A673 (cell line): ENCODE measurements at regions not wholly inside any gene's neighbourhood (a gene's known extent, or its start where the extent isn't known, plus 50 kb on each side); places are given as distances from the start of the nearest gene placed in this dataset.

ENCODE experiments used
- BruUV-seq: library from RNA; stranded (reverse); fragments of 400-500 nt; replicated peaks from 2 replicates; lab custom pipeline; 2021; lab: Mats Ljungman, UMichigan
- CTCF ChIA-PET: fragments of 300-600 bp; sonication (Branson Sonifier 250); formaldehyde crosslinking; loops from one replicate; lab custom pipeline; 2022; ENCODE audit warnings: antibody characterized with exemption; lab: Charles Lee
- POLR2A ChIA-PET: fragments of 300-600 bp; sonication (Branson Sonifier 250); formaldehyde crosslinking; loops from one replicate; lab custom pipeline; 2022; ENCODE audit warnings: antibody characterized with exemption; ENCODE audit not compliant: low non-redundant PET; lab: Charles Lee
- DNase-seq: peaks from one replicate; pipeline ENCODE4 v3.0.0-alpha.2; 2015; ENCODE audit warnings: low spot score
- H3K27ac ChIP-seq: fragments of 200-600 bp; sonication (generic); 2 replicates; pipeline ENCODE4 v1.5.1; 2016; ENCODE audit warnings: mixed run types, low read depth, mild to moderate bottlenecking, mixed read lengths, antibody characterized with exemption, low read length; ENCODE audit not compliant: poor library complexity, severe bottlenecking
- H3K27me3 ChIP-seq: fragments of 200-600 bp; sonication (generic); replicated peaks from 2 replicates; pipeline ENCODE4 v1.6.1; 2017; ENCODE audit warnings: mixed run types, low read depth, mild to moderate bottlenecking, mixed read lengths, antibody characterized with exemption, low read length; ENCODE audit not compliant: insufficient read depth, poor library complexity
- H3K36me3 ChIP-seq: fragments of 200-600 bp; sonication (generic); 2 replicates; pipeline ENCODE4 v1.6.1; 2016; ENCODE audit warnings: mixed run types, mild to moderate bottlenecking, mixed read lengths, antibody characterized with exemption, low read length; ENCODE audit not compliant: insufficient read depth, poor library complexity, severe bottlenecking
- H3K4me1 ChIP-seq: fragments of 200-600 bp; sonication (generic); 2 replicates; pipeline ENCODE4 v1.6.1; 2017; ENCODE audit warnings: mixed run types, mild to moderate bottlenecking, mixed read lengths, antibody characterized with exemption, low read length; ENCODE audit not compliant: insufficient read depth, poor library complexity, severe bottlenecking
- H3K4me3 ChIP-seq: fragments of 200-600 bp; sonication (generic); 2 replicates; pipeline ENCODE4 v1.5.1; 2016; ENCODE audit warnings: low read depth, mixed run types, mild to moderate bottlenecking, mixed read lengths, low read length; ENCODE audit not compliant: poor library complexity, severe bottlenecking
- H3K9me3 ChIP-seq: fragments of 200-600 bp; sonication (generic); 2 replicates; pipeline ENCODE4 v1.6.1; 2016; ENCODE audit warnings: mixed run types, low read depth, mild to moderate bottlenecking, mixed read lengths, antibody characterized with exemption, low read length; ENCODE audit not compliant: poor library complexity, severe bottlenecking
- CTCF ChIP-seq: fragments of 300-800, 200-600 bp; sonication (generic); conservative IDR thresholded peaks from 2 replicates; pipeline ENCODE4 v1.5.1; 2017; ENCODE audit warnings: low read depth, mild to moderate bottlenecking, antibody characterized with exemption, low read length, moderate library complexity, mixed read lengths
- EZH2 ChIP-seq: fragments of 200-600 bp; sonication (generic); IDR thresholded peaks from 2 replicates; pipeline ENCODE4 v1.6.1; 2017; ENCODE audit warnings: borderline replicate concordance, low read depth, mild to moderate bottlenecking, mixed read lengths, antibody characterized with exemption, low read length; ENCODE audit not compliant: poor library complexity, severe bottlenecking
- intact Hi-C: fragments of 100-400 bp; cut with micrococcal nuclease; formaldehyde crosslinking; loops from one replicate; pipeline ENCODE4 v1.10.0; 2022; ENCODE audit not compliant: unreplicated experiment

GRCh38 chr5:54904425-54904824 lies 81.0 kb downstream of the ESM1 start:
- H3K36me3 ChIP-seq, result no peaks in the 10 kb centered on the region
- peaks cover 5% of the 10 kb centered on the region for H3K27me3 ChIP-seq
- no TSS peak for BruUV-seq
- no peaks in the 10 kb centered on the region for H3K4me1 ChIP-seq
- CTCF ChIA-PET, result interaction anchor here (0.8 to 1.4 kb wide), 4 partner anchors 9 to 462 kb away, joined by 3 to 14 read pairs (median 5); partner anchors contain the start of gene GPX8
- H3K4me3 ChIP-seq, result no peak overlapping the region
- no peak overlapping the region for H3K27ac ChIP-seq
- no peak for TF ChIP-seq EZH2
- TF ChIP-seq CTCF, result peak; percentile 70
- DNase-seq, result peak; percentile 65
- intact Hi-C loops, result no loop called here
- no peaks in the 10 kb centered on the region for H3K9me3 ChIP-seq
- POLR2A ChIA-PET, result no interaction called here

DNA sequence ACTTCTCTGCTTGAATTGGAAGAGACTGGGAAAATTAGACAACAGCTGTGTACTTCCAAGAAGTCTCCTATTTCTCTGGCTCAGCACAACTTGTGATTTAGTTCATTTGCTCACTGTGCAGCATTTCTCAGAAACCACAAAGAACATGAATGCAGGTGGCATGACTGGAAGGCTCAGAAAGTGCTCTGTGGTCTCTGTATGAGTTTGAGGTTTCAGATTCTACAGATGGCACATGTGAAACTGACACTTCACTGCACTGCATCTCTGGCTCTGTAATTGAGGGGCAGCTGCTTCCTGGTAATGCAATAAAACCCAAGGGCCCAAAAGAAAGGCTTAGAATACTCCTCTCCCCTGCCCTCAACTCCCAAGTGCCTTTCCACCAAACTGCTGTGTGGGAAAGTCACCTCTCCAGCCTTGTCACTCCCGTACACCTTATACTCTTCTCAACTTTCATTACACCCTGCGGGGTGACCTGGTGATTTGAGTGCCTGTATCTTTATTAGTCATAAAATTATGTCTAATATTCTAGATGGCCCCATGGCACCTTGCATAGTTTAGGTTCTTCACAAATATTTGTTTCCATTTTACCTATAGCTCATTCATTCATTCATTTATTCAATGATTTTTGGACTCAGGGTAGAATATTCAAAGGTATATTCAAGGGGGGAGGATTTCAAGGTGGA lies 82.5 kb downstream of the ESM1 start:
- ChIA-PET POLR2A (no interaction called here), CTCF (no interaction called here)
- BruUV-seq, result no TSS peak
- Histone ChIP-seq H3K27me3 (no peaks in the 10 kb centered on the region), H3K36me3 (no peaks in the 10 kb centered on the region), H3K4me1 (no peaks in the 10 kb centered on the region), H3K27ac (no peak overlapping the region), H3K9me3 (no peaks in the 10 kb centered on the region), H3K4me3 (no peak overlapping the region)
- intact Hi-C loops, result no loop called here
- no peak for TF ChIP-seq EZH2
- no peak for TF ChIP-seq CTCF
- no peak for DNase-seq

DNA sequence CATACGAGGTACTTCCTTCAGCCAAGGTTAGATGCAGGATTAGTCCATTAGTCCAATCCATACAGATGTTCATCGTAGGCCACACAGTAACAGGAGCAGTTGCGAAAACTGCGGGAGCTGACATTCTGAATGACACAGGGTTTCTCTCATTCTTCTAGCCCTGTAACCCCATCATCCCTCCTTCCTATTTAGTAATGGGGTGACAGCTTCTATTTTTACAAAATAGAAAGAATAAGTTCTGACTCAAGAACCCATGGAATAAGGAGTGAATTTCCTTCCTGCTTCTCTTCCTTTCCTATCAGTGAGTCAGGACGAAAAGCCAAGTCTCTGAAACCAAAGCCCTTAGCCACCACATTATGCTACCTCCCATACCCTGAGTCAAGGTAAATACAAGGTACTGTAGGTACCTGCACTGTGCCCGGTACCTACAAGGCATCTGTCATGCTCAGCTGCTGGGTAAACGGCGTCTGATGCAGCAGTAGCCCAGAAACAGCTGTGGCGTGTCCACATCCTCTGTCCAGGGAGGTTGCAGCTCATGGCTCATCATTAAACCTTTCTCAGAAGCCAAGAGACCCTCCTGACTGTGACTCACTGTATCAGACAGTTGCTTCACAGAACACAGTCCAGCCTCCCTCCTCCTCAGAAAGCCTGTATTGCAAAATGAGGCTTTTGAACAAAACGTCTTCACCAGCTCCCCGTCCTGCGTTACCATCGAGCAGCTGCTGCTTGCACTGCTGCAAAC lies 84.2 kb downstream of the ESM1 start:
- Histone ChIP-seq H3K27ac (no peak overlapping the region), H3K4me3 (no peak overlapping the region), H3K36me3 (no peaks in the 10 kb centered on the region), H3K4me1 (peaks cover under 1% of the 10 kb centered on the region), H3K9me3 (no peaks in the 10 kb centered on the region), H3K27me3 (no peaks in the 10 kb centered on the region)
- ChIA-PET POLR2A (interaction anchor here (0.5 kb wide), 1 partner anchor 1572 kb away, joined by 3 read pairs; no protein-coding TSS in a partner anchor), CTCF (no interaction called here)
- DNase-seq, result no peak
- intact Hi-C loops, result no loop called here
- no TSS peak for BruUV-seq
- TF ChIP-seq CTCF (no peak), EZH2 (no peak)
